Fibroblast of villous mesenchyme (primary cell): ENCODE measurements at regions not wholly inside any gene's neighbourhood (a gene's known extent, or its start where the extent isn't known, plus 50 kb on each side); places are given as distances from the start of the nearest gene placed in this dataset.

Source experiments
- DNase-seq: peaks from one replicate; pipeline ENCODE4 v3.0.0-alpha.2; 2010; ENCODE audit warnings: low read depth
- H3K4me3 ChIP-seq: 2 replicates; pipeline ENCODE4 v1.5.1; 2011; ENCODE audit warnings: low read depth, mild to moderate bottlenecking, low read length
- TF ChIP-seq, protein P1 (sequence below): IDR thresholded peaks from 2 replicates; pipeline ENCODE4 v1.5.1; 2012; ENCODE audit warnings: low read depth, mild to moderate bottlenecking, low read length; ENCODE audit not compliant: insufficient read depth

DNA sequence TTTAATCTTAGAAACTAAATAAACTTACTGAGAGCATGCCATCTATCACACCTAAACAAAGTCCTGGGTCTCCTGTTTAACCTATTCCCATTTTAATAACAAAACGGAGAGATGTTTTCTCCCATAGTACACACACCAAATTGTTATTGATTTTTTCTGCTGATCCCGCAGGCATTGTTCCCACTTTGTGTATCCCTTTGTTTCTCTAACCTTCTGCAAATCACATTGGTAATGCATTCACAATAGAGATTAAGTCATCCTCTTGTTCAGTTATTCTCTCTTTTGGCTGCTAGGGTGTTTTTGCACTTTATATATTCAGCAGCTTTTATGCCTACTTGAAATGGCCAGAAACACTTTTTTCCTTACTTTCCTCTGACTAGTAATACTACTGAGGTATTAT, 1071.9 kb upstream of the CDH2 start:
- no peak overlapping the region for H3K4me3 ChIP-seq
- TF ChIP-seq, protein P1, sequence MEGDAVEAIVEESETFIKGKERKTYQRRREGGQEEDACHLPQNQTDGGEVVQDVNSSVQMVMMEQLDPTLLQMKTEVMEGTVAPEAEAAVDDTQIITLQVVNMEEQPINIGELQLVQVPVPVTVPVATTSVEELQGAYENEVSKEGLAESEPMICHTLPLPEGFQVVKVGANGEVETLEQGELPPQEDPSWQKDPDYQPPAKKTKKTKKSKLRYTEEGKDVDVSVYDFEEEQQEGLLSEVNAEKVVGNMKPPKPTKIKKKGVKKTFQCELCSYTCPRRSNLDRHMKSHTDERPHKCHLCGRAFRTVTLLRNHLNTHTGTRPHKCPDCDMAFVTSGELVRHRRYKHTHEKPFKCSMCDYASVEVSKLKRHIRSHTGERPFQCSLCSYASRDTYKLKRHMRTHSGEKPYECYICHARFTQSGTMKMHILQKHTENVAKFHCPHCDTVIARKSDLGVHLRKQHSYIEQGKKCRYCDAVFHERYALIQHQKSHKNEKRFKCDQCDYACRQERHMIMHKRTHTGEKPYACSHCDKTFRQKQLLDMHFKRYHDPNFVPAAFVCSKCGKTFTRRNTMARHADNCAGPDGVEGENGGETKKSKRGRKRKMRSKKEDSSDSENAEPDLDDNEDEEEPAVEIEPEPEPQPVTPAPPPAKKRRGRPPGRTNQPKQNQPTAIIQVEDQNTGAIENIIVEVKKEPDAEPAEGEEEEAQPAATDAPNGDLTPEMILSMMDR: no peak

DNA sequence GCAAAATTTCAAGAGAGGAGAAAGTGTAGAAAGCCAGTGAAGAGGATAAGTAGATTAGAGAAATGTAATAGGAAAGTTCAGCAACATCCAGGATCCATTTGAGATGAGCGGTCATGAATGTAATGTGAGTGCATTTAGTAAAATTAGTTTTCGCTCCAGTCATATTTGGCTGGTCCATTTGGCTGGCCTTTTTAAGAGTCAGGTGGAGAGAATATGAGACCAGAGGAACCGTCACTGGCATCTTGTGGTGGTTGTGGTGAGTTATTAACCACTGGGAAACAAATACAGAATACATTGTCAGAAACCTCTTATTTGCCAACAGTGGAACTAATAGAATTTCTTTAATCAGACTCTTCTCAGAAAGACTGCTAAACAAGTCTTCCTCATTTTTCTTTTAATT, 1064.3 kb upstream of the CDH2 start:
- no peak for DNase-seq
- no peak overlapping the region for H3K4me3 ChIP-seq
- TF ChIP-seq, protein P1: no peak

More for the DNA sequence above, 1071.9 kb upstream of the CDH2 start:
- DNase-seq: no peak

DNA sequence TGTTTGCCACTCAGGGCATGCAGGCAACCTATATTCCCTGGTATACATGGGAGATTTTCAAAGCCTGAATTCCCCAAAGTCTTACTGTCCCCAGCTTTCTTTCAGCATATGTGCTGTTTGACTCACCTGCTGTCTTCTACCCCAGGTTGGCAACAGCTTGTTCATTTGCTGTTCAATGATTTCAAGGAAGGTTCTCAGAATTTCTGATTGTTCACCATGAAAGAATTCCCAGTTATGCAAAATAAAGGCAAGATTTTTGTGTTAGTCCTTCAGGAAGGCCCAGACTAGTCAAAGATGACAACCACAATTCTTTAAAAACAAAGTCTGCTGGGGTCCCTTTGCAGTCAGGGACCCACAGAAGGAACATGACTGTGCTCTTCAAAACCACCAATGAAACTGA, 1057.8 kb upstream of the CDH2 start:
- TF ChIP-seq, protein P1: no peak
- H3K4me3 ChIP-seq: no peak overlapping the region
- DNase-seq: no peak

DNA sequence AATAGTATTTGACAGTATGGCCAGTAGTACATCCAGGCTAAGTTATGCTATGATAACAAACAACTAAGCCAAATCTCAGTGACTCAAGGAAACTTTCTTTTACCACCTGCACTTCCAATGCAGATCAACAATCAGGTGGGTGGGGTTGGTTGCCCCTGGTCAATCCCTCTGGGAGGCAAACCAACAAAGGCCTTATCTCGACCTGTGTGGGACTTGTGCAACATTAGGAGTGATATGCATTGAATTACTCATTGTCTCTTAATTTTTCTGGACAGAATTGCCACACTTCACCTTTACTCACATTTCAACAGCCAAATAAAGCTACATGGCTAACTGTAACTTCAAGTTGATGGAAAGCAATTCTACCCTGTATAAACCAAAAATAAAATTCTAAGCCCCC, 1049.3 kb upstream of the CDH2 start:
- TF ChIP-seq, protein P1: no peak
- no peak for DNase-seq
- H3K4me3 ChIP-seq: no peak overlapping the region

DNA sequence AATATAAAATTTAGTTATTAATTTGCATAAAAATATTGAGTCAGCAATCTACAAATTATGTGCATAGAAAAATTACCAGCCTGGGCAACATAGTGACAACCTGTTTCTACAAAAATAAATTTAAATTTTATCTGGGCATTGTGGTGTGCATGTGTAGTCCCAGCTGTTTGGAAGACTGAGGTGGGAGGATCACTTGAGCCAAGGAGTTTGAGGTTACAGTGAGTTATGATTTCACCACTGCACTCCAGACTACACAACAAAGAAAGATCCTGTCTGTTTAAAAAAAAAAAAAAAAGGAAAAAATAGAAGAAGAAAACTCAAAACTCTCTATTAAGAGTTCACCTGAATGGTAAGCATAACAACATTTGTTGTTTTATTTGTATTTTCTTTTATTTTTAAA, 1048.4 kb upstream of the CDH2 start:
- H3K4me3 ChIP-seq: no peak overlapping the region
- TF ChIP-seq, protein P1: no peak
- DNase-seq: no peak

DNA sequence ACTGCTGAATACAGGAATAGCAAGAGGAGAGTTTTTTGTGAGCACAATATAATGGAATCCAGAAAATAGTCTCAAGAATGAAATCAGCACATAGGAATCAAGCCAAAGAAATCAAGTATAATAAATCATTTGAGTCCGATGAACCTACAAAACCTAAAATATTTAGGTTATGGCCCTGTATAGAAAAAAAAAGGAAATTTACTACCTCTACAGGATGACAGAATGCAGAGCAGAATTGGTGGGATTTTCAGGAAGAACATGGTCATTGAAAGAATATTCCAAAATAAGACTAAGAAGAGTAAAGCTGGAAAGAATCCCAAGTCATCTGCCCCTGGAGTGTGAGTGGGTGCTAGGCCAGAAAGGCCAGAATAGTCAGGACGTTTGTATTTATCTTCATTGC, 1041.2 kb upstream of the CDH2 start:
- TF ChIP-seq, protein P1: no peak
- DNase-seq: no peak
- H3K4me3 ChIP-seq: no peak overlapping the region

DNA sequence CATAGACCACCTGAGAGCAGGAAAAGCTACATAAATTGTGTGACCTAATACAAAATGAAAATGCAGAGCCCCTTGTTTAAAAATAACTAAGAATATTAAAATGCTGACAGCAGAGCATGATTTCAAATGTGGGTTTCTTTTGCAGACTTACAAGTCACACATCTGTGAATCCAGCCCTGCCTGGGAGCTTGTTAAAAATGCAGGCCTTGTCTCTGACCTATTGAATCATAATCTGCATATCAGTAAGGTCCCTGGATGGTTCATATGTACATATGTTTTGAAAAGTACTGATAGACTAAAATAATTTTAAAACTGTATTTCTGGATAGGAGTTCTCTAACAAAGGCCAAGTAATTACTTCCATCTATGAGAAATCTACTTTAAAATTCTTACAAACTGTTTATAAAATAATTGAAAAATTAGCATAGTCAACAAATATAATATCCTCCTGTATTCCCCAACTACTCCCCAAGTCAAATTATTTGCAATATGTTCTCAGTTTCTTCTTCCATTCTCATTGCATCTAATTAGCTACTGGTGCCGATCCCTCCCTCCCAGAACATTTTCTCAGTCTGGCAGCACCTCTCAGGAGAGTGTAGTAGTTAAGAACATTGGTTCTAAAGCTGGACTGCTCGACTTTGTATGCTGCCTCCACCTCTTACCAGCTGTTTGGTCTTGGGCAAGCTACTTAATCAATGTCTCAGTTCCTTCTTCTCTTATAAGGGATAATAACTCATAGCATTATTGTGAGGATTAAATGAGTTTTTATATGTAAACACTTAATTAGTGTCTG, 1040.4 kb upstream of the CDH2 start:
- TF ChIP-seq, protein P1: no peak
- no peak overlapping the region for H3K4me3 ChIP-seq
- no peak for DNase-seq
